NB4 (cell line): ENCODE measurements at regions not wholly inside any gene's neighbourhood (a gene's known extent, or its start where the extent isn't known, plus 50 kb on each side); places are given as distances from the start of the nearest gene placed in this dataset.

ENCODE experiments used
- DNase-seq: peaks from one replicate; pipeline ENCODE4 v3.0.0; 2010; ENCODE audit warnings: low read depth
- H3K4me3 ChIP-seq: one replicate; pipeline ENCODE4 v1.5.1; 2011; ENCODE audit warnings: mild to moderate bottlenecking, low read depth, low read length, moderate library complexity
- CTCF ChIP-seq: IDR thresholded peaks from one replicate; pipeline ENCODE4 v1.5.1; 2012; ENCODE audit warnings: low read depth, low read length
- MAX ChIP-seq: IDR thresholded peaks from 2 replicates; pipeline ENCODE4 v1.6.1; 2011; ENCODE audit warnings: low read depth, low read length
- MYC ChIP-seq: IDR thresholded peaks from 2 replicates; pipeline ENCODE4 v1.6.1; 2011; ENCODE audit warnings: low read depth, low read length
- POLR2A ChIP-seq: IDR thresholded peaks from 2 replicates; pipeline ENCODE4 v1.6.1; 2011; ENCODE audit warnings: mild to moderate bottlenecking; ENCODE audit not compliant: insufficient read length; ENCODE audit errors: extremely low read depth

- TF ChIP-seq MYC, result no peak
- no peak for TF ChIP-seq MAX
- no peak for TF ChIP-seq CTCF
- no peak for TF ChIP-seq POLR2A
- no peak overlapping the region for H3K4me3 ChIP-seq
- no peak for DNase-seq
Observed at GRCh38 chr6:21915707-21916260, 322.2 kb downstream of the SOX4 start.

- TF ChIP-seq MYC (no peak), CTCF (no peak), MAX (no peak), POLR2A (no peak)
- no peak overlapping the region for H3K4me3 ChIP-seq
- DNase-seq, result no peak
Observed at GRCh38 chr6:21918041-21918440, 324.5 kb downstream of the SOX4 start.

- DNase-seq, result no peak
- TF ChIP-seq CTCF, result no peak
- TF ChIP-seq MAX, result no peak
- no peak for TF ChIP-seq POLR2A
- TF ChIP-seq MYC, result no peak
Observed at GRCh38 chr6:21918666-21919065, 325.1 kb downstream of the SOX4 start.

GRCh38 chr6:21922086-21922485, 328.5 kb downstream of the SOX4 start:
- TF ChIP-seq MYC (no peak), MAX (no peak), POLR2A (no peak), CTCF (no peak)
- DNase-seq, result no peak
- H3K4me3 ChIP-seq, result no peak overlapping the region

More at GRCh38 chr6:21918666-21919065, 325.1 kb downstream of the SOX4 start:
- H3K4me3 ChIP-seq, result no peak overlapping the region

GRCh38 chr6:21924002-21924401, 330.5 kb downstream of the SOX4 start:
- no peak for DNase-seq
- no peak overlapping the region for H3K4me3 ChIP-seq
- no peak for TF ChIP-seq MAX
- TF ChIP-seq CTCF, result no peak
- no peak for TF ChIP-seq POLR2A
- TF ChIP-seq MYC, result no peak
